H1 (cell line): ENCODE measurements at regions not wholly inside any gene's neighbourhood (a gene's known extent, or its start where the extent isn't known, plus 50 kb on each side); places are given as distances from the start of the nearest gene placed in this dataset.

ENCODE experiments used
- CTCF ChIA-PET: fragments of 300-600 bp; sonication (Branson Sonifier 250); formaldehyde crosslinking; loops from one replicate; lab custom pipeline; 2021; ENCODE audit not compliant: partially characterized antibody; lab: Charles Lee
- POLR2A ChIA-PET: fragments of 300-600 bp; sonication (Branson Sonifier 250); formaldehyde crosslinking; loops from one replicate; lab custom pipeline; 2021; ENCODE audit warnings: inconsistent platforms; ENCODE audit not compliant: partially characterized antibody; lab: Charles Lee
- DNase-seq, 2 experiments: peaks; one replicate each; pipeline versions ENCODE4 v3.0.0 to v3.0.0-alpha.2; 2010 to 2022; ENCODE audit warnings: low spot score in 2 of 2, low read depth in 1 of 2, mixed read lengths in 1 of 2
- FAIRE-seq: peaks from 2 replicates; lab custom pipeline; 2011; peaks lifted over from hg19 to GRCh38; lab: Jason Lieb, UNC
- H2AFZ ChIP-seq: 2 replicates; pipeline ENCODE4 v1.8.1; 2012; ENCODE audit warnings: low read length, inconsistent platforms
- H2AK5ac ChIP-seq: 2 replicates; pipeline ENCODE4 v1.6.1; 2013; ENCODE audit warnings: low read depth, low read length
- H2BK120ac ChIP-seq: replicated peaks from 2 replicates; pipeline ENCODE3; 2013; ENCODE audit warnings: low read depth, low read length, inconsistent platforms
- H2BK12ac ChIP-seq: 2 replicates; pipeline ENCODE4 v1.6.1; 2013; ENCODE audit warnings: low read depth, low read length
- H2BK15ac ChIP-seq: 2 replicates; pipeline ENCODE4 v1.6.1; 2013; ENCODE audit warnings: low read length
- H2BK20ac ChIP-seq: 2 replicates; pipeline ENCODE4 v1.6.1; 2013; ENCODE audit warnings: low read length
- H2BK5ac ChIP-seq: 2 replicates; pipeline ENCODE4 v1.6.1; 2013; ENCODE audit warnings: low read depth, low read length
- H3K14ac ChIP-seq: 2 replicates; pipeline ENCODE4 v1.6.1; 2013; ENCODE audit warnings: inconsistent platforms; ENCODE audit not compliant: insufficient read length
- H3K18ac ChIP-seq: 2 replicates; pipeline ENCODE4 v1.6.1; 2013; ENCODE audit warnings: low read length; ENCODE audit errors: extremely low read depth
- H3K23ac ChIP-seq: 2 replicates; pipeline ENCODE4 v1.6.1; 2013; ENCODE audit warnings: inconsistent platforms; ENCODE audit not compliant: insufficient read length
- H3K23me2 ChIP-seq: 2 replicates; pipeline ENCODE4 v1.6.1; 2013; ENCODE audit warnings: low read depth, low read length
- H3K27ac ChIP-seq: 2 replicates; pipeline ENCODE4 v1.6.1; 2011; ENCODE audit warnings: low read depth, low read length, inconsistent platforms
- H3K27me3 ChIP-seq, 4 experiments: replicated peaks in 1 of 4; 1 replicate in 1 of 4; 2 replicates in 3 of 4; pipeline versions ENCODE4 v1.6.1 to v1.8.1; 2011 to 2013; ENCODE audit warnings: low read length in 3 of 4, mild to moderate bottlenecking in 3 of 4, inconsistent platforms in 2 of 4, mixed read lengths in 2 of 4, moderate library complexity in 1 of 4; ENCODE audit not compliant: control insufficient read depth in 3 of 4, insufficient read depth in 3 of 4; ENCODE audit errors: extremely low read depth in 1 of 4
- H3K36me3 ChIP-seq, 4 experiments: 2 replicates each; pipeline versions ENCODE4 v1.6.1 to v1.8.1; 2011 to 2013; ENCODE audit warnings: mild to moderate bottlenecking in 4 of 4, low read length in 3 of 4, moderate library complexity in 2 of 4, control low read depth in 1 of 4, inconsistent platforms in 1 of 4; ENCODE audit not compliant: insufficient read depth in 4 of 4, control insufficient read depth in 2 of 4
- H3K4ac ChIP-seq: replicated peaks from 2 replicates; pipeline ENCODE3; 2013; ENCODE audit warnings: low read length, low read depth, mixed read lengths, inconsistent platforms; ENCODE audit not compliant: insufficient read length
- H3K4me1 ChIP-seq, 4 experiments: replicated peaks in 1 of 4; 1 replicate in 1 of 4; 2 replicates in 3 of 4; pipeline versions ENCODE4 v1.6.1 to v1.8.1; 2011 to 2013; ENCODE audit warnings: low read length in 3 of 4, inconsistent platforms in 2 of 4, mixed read lengths in 1 of 4; ENCODE audit not compliant: insufficient read depth in 4 of 4, control insufficient read depth in 3 of 4
- H3K4me2 ChIP-seq, 2 experiments: 2 replicates each; pipeline versions ENCODE4 v1.6.1 to v1.8.1; 2011 to 2013; ENCODE audit warnings: low read depth in 2 of 2, low read length in 2 of 2, control low read depth in 1 of 2, inconsistent platforms in 1 of 2, mild to moderate bottlenecking in 1 of 2; ENCODE audit not compliant: insufficient read depth in 1 of 2
- H3K4me3 ChIP-seq, 4 experiments: fragments of 200-600, 300-600 bp in 1 of 4; sonication (generic), shearing (Covaris generic), sonication (Bioruptor Twin) in 1 of 4; 2 replicates each; pipeline versions ENCODE4 v1.5.1 to v1.8.1; 2011 to 2016; ENCODE audit warnings: low read length in 4 of 4, low read depth in 3 of 4, control low read depth in 2 of 4, inconsistent platforms in 2 of 4, mild to moderate bottlenecking in 2 of 4, mixed read lengths in 1 of 4, moderate library complexity in 1 of 4; ENCODE audit not compliant: insufficient read depth in 2 of 4; ENCODE audit errors: extremely low read depth in 1 of 4
- H3K56ac ChIP-seq: replicated peaks from 2 replicates; pipeline ENCODE3; 2013; ENCODE audit warnings: low read depth, mild to moderate bottlenecking, mixed read lengths, low read length, inconsistent platforms; ENCODE audit not compliant: insufficient read length
- H3K79me1 ChIP-seq: 2 replicates; pipeline ENCODE4 v1.6.1; 2013; ENCODE audit warnings: low read depth, low read length, control low read depth
- H3K79me2 ChIP-seq, 2 experiments: 2 replicates each; pipeline versions ENCODE4 v1.6.1 to v1.8.1; 2012 to 2013; ENCODE audit warnings: low read length in 2 of 2, mild to moderate bottlenecking in 2 of 2, inconsistent platforms in 1 of 2; ENCODE audit not compliant: insufficient read depth in 2 of 2, control insufficient read depth in 1 of 2
- H3K9ac ChIP-seq, 4 experiments: replicated peaks in 1 of 4; 1 replicate in 1 of 4; 2 replicates in 3 of 4; pipeline versions ENCODE4 v1.6.1 to v1.8.1; 2011 to 2013; ENCODE audit warnings: low read depth in 3 of 4, low read length in 3 of 4, control low read depth in 2 of 4, mild to moderate bottlenecking in 2 of 4, moderate library complexity in 2 of 4, inconsistent platforms in 1 of 4; ENCODE audit errors: extremely low read depth in 1 of 4
- H3K9me3 ChIP-seq, 2 experiments: 2 replicates each; pipeline versions ENCODE4 v1.6.1 to v1.8.1; 2012 to 2013; ENCODE audit warnings: mild to moderate bottlenecking in 2 of 2, moderate library complexity in 2 of 2, control low read depth in 1 of 2, inconsistent platforms in 1 of 2, low read depth in 1 of 2, low read length in 1 of 2, mixed read lengths in 1 of 2; ENCODE audit not compliant: insufficient read depth in 2 of 2
- H4K20me1 ChIP-seq, 2 experiments: replicated peaks in 1 of 2; 2 replicates each; pipeline versions ENCODE3 to v1.8.1; 2011 to 2013; ENCODE audit warnings: inconsistent platforms in 2 of 2, low read length in 2 of 2, mild to moderate bottlenecking in 1 of 2; ENCODE audit not compliant: insufficient read depth in 2 of 2, control insufficient read depth in 1 of 2
- H4K5ac ChIP-seq: 2 replicates; pipeline ENCODE4 v1.6.1; 2013; ENCODE audit warnings: low read length, low read depth, mixed read lengths, inconsistent platforms; ENCODE audit not compliant: insufficient read length
- H4K8ac ChIP-seq: 2 replicates; pipeline ENCODE4 v1.8.0; 2013; ENCODE audit warnings: mild to moderate bottlenecking, moderate library complexity, low read length, inconsistent platforms; ENCODE audit not compliant: insufficient read depth; ENCODE audit errors: extremely low read depth
- H4K91ac ChIP-seq: replicated peaks from 2 replicates; pipeline ENCODE3; 2013; ENCODE audit warnings: low read length, mixed read lengths, inconsistent platforms; ENCODE audit not compliant: insufficient read length
- RAD21 ChIP-seq, 2 experiments: IDR thresholded peaks in 1 of 2; conservative IDR thresholded peaks in 1 of 2; 2 replicates each; pipeline ENCODE4 v1.6.1; 2011; ENCODE audit warnings: low read depth in 2 of 2, low read length in 2 of 2, improper control_type of control experiment in 1 of 2, inconsistent platforms in 1 of 2, mild to moderate bottlenecking in 1 of 2, moderate library complexity in 1 of 2
- WGBS, 2 experiments: shearing (Covaris generic) in 1 of 2; methylation state at CpG; one replicate each; pipeline versions ENCODE4 v1.1.6 to v1.1.7; 2013 to 2015; ENCODE audit warnings: low lambda C conversion rate in 2 of 2, mixed read lengths in 2 of 2, inconsistent platforms in 1 of 2, low coverage in 1 of 2, missing lambda C conversion rate in 1 of 2; ENCODE audit not compliant: insufficient replicate concordance in 2 of 2, insufficient coverage in 1 of 2, insufficient read length in 1 of 2; ENCODE audit errors: extremely low coverage in 1 of 2, missing lambda C conversion rate in 1 of 2; 5-methylcytosine and 5-hydroxymethylcytosine counted together

DNA sequence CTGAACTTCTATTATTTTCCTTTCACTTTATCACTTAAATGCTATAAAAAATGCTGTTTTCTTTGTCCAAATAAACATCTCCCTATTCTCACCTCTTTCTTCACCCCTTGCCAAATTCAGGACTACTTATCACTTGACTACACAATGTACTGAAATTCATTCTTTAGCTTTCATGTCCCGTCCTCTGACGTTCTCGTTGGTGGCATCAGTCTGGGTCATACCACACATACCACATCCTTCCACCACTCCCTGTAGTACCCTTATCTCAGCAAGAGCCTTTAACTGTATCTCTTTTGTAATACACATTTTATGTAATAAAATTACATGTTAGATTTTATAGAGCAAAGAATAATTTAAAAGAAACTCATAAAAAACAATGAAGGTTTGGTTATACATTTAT lies 231.1 kb upstream of the PAPPA start:
- Histone ChIP-seq H4K91ac (no peak overlapping the region), H2BK12ac (no peak overlapping the region), H3K79me2 (no peaks in the 10 kb centered on the region), H2BK120ac (no peak overlapping the region), H3K23ac (no peak overlapping the region), H3K9me3 (no peaks in the 10 kb centered on the region), H3K14ac (no peak overlapping the region), H3K27me3 (no peaks in the 10 kb centered on the region), H4K5ac (no peak overlapping the region), H2AK5ac (no peak overlapping the region), H3K4me2 (no peak overlapping the region), H3K36me3 (no peaks in the 10 kb centered on the region), H3K4me1 (no peaks in the 10 kb centered on the region), H3K18ac (no peak overlapping the region), H3K79me1 (no peaks in the 10 kb centered on the region), H3K23me2 (no peaks in the 10 kb centered on the region; the same call in 1 of the 2 replicates), H3K4me3 (no peak overlapping the region), H4K8ac (no peak overlapping the region), H2AFZ (no peak overlapping the region), H4K20me1 (no peaks in the 10 kb centered on the region), H3K56ac (no peak overlapping the region), H3K9ac (no peak overlapping the region), H2BK5ac (no peak overlapping the region), H2BK15ac (no peak overlapping the region), H2BK20ac (no peak overlapping the region), H3K4ac (no peak overlapping the region), H3K27ac (no peak overlapping the region)
- ChIA-PET POLR2A (no interaction called here), CTCF (no interaction called here)
- no peak for DNase-seq
- FAIRE-seq, result no peak
- 93% methylated on average over 3 of the region's 3 CpGs; no CpG with 5 or more reads in 1 of the 2 experiments for WGBS, 2 experiments
- no peak for TF ChIP-seq RAD21 (IDR thresholded peaks at IDR 0.05 in 1 of 2, conservative IDR thresholded peaks at IDR 0.05 in 1 of 2; ENCODE audit: low read depth in 2 of 2, low read length in 2 of 2)
